Astrocyte (in vitro differentiated cells and primary cell): ENCODE measurements at regions not wholly inside any gene's neighbourhood (a gene's known extent, or its start where the extent isn't known, plus 50 kb on each side); places are given as distances from the start of the nearest gene placed in this dataset.

ENCODE experiments used
- CTCF ChIP-seq: IDR thresholded peaks from 2 replicates; pipeline ENCODE4 v1.5.1; 2011; ENCODE audit warnings: low read depth, mild to moderate bottlenecking, inconsistent platforms, low read length, moderate library complexity; ENCODE audit not compliant: insufficient read depth
- EZH2 ChIP-seq: IDR thresholded peaks from 2 replicates; pipeline ENCODE4 v1.6.1; 2012; ENCODE audit warnings: mild to moderate bottlenecking, low read length, inconsistent platforms; ENCODE audit not compliant: insufficient read depth

- TF ChIP-seq CTCF, result no peak
- TF ChIP-seq EZH2, result no peak
Measured at GRCh38 chr12:75666126-75666938, 154.9 kb upstream of the KRR1 start.
